ENCODE measurements at regions not wholly inside any gene's neighbourhood (a gene's known extent, or its start where the extent isn't known, plus 50 kb on each side); places are given as distances from the start of the nearest gene placed in this dataset.

DNA sequence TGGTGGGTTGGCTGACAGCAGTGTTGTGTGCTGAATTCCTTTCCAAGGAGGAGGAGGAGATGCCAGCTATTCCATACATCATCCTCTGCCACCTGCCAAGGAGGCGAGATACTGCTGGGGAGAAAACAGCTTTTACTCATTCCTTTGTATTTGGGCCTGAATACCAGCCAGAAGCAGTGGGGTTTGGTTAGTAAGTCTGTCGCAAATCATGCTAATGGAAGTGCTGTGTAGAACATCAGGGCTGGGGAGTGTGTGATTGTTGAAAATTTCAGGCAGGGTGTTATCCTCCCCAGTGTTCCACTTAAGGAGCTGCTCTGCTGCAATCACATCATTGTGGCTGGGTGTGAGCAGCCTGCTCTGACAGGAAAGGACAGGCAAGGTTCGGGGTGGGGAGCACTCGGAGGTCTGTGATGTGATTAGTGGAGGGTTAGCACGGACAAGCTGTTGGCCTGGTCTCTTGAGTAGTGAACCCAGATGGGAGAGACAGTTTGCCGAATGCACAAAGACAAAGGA lies 128.2 kb upstream of the DLX2 start:
- no peak for DNase-seq (ENCODE audit: low read depth in 2 of 2)

DNA sequence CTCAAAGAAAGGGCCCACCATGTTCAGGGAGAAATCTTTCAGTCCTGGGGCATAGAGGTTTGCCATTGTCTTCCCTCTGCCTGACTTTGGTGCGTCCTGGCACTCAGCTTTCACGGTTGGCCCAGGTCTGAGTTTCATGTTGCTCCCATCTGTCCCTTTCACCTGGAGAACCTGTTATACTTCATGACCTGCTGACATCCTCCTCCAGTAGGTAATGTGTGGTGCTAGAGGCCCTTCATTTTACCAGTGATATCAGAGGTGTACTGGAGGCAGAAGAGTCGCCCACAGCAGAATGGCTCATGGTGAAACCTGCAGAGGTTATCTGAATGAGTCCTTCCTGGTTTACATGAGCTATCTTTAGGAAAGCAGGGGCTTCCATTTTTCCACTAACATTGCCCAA lies 128.8 kb upstream of the DLX2 start:
- DNase-seq (ENCODE audit: low read depth in 2 of 2), result no peak

DNA sequence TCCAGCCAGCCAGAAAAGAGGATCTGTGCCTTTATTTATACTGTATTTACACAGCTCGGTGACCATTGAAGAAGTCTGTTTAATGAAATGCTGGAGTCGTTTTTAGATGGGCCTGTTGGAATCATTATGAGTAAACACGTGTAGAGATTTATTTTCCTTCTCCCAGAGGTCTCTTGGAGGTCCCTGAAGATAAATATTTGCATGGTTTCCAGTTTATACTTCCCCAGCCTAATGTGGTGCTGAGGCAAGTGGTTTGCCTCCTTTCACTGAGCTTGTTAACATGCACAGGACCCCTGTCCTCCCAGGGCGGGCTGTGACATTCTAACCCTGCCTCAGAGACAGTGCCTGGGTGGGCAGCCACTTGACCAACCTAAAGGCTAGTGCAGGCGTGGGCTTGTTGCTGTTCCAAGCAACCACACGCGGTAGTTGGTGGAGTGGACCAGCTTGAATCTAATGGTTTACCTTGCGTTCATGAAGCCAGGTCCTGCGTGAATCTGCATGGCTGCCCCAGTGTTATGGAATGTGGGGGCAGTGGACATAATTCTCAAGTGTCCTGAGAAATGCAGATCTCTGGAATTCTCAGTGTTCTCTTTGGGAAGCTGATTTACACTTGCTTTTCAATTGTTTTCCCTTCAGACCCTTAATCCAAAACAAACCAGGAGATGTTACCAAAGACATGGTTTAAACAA lies 130.2 kb upstream of the DLX2 start:
- no peak for DNase-seq (ENCODE audit: low read depth in 2 of 2)

DNA sequence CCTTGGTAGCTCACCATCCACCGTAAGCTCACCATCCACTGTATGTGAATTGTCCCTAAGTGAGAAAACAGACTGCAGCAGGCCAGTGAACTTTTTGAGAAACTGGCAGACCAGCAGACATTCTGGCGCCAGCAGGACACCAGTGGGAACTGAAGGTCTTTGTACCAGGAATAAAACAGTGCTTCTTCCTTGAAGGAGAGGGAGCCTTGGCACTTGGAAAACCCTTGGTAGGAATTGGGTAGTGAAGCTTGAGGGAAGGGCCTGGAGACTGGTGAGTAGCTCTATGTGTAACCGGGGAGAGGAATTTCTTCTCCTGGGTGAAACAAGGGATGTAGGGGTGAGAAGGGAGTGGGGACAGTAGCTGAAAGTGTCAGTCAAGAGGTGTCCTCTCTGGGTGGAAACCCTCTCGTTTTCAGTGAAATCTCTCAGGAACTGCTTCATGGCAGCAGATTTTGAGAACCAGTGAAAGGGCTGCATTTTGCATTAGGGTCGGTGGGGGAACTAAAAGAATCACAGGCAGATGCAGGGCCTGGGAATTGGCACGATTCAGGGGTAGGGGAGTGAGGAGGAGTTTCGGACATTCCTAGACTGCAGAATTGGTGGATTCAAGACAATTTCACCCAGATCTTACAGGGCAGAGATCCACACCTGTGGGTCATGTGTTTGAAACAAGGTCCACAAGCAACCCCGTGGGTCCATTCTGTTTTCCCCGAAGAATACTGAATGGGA lies 131.5 kb upstream of the DLX2 start:
- no peak for DNase-seq (ENCODE audit: low read depth in 2 of 2)

DNA sequence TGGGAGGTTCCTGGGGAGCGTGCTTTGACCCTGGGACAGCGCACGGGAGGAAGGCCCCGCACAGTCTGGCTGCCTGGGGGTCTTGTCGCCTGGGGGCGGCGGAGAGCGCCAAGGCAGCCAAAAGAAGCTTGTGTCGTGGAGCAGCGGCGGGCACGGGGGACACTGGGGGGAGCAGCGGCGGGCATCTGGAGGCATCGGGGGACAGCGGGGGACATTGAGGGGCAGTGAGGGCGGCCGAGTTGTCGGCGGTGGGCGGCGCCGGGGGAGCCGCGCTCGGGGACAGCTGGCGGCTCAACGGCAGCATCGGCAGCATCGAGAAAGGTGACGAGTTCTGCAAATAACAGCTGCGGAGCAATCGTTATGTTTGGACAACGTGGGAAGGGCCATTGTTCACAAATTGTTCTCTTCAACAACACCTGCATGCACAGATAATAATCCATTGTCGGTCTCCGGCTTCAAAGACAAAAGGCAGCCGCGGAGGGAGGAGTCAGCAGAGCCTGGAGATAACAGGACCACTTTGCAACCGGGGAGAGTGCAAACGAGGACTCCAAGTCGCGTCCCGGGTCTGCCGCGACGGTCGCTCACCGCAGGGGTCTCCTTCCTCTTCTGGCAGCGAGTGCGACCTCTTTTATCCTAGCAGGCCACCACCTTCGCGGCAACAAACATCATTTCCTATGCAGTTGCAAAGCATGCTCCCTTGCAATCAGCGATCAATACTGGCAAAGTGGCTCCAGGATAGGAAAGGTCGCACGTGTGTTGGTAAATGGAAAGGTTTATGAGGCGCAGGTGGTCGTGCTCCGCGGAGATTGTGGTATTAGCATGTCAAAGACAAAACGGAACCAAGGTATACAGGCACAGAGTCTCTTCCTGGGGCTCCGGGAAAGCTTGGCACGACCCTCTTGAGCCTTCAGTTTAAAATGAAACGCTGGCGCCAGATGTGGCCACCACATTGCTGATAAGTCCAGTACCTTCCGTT lies 132.3 kb upstream of the DLX2 start:
- DNase-seq (ENCODE audit: low read depth in 2 of 2), result no peak

DNA sequence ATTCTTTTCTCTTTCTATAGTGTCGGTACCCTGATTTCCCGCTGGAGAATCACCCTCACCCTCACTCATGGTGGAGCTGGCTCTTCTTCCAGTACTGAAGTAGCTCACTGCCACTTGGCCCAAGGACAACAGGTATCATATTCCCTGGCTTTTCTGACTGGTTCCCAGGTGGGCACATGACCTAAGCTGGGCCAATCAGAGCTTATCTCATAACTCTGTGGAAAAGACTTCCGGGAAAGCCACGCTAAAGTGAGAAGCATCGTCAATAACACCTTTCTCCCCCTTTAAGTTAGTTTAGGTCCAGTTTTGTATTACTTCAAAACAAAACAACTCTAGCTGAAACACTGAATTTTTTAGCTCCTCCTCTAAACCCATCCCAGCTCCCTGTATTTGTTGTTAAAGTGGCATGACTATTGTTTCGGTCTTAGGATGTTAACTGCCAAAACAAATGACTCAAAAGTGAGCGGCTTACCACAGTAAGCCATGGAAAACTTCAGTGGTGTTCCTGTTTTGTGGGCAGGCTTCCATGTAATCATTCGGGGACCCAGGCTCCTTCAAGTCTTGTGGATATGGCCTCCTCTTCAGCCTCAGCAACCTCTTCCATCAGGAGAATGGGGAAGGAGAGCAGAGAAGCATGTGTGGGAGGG lies 137.4 kb upstream of the DLX2 start:
- DNase-seq (ENCODE audit: low read depth in 2 of 2), result no peak

DNA sequence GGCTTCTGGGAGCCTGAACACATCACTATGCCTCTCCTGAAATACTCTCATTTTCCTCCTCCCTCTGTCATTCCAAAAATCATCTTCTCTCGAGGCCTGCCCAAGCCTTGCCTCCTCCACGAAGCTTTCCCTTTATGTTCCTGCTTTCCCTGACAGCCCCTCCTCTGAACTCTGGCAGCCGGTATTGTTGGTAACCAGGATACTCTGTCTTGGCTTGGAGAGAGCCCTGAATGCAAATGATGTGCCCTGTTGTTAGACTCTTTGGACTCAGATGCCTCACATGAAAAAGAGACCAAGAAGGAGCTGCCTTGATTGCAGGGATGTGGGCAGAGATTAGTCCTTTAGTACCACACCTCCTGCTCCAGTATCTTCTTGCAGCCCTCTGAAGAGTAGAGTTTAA lies 138.5 kb upstream of the DLX2 start:
- no peak for DNase-seq (ENCODE audit: low read depth in 2 of 2)

DNA sequence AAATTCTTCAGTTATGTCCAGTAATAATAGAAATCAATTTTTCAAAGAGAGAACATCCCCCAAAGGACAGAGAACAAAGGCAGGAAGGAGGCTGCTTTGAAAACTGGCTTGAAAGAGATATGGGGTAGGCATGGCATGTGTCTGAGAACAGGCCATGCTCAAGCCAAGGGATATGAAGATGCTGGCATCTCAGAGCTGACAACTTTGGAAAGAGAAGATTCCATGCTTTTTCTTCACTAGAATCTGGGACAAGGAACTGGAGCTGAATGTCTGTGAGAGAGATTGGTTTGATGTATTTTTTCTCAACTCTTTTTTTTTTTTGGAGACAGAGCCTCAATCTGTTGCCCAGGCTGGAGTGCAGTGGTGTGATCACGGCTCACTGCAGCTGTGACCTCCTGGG lies 139.8 kb upstream of the DLX2 start:
- DNase-seq (ENCODE audit: low read depth in 2 of 2), result no peak

DNA sequence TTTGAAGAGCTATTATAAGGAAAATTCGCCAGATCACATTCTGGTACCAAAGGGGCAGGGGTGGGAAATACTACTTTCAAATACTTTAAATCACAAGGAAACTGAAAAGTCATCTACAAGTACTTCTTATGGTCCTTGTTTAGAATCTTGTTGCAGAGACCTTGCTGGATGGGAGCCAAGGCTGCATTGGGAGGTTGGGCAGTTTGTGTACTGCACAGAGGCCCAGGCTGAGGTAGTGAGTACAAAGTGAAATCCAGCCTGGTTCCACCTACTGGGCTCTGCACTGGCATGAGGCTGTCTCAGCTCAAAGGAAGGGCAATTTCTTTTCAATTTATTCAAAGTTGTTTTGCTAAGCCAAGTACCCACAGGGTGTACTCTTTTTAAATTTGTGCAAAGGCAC lies 140.3 kb upstream of the DLX2 start:
- no peak for DNase-seq (ENCODE audit: low read depth in 2 of 2)

DNA sequence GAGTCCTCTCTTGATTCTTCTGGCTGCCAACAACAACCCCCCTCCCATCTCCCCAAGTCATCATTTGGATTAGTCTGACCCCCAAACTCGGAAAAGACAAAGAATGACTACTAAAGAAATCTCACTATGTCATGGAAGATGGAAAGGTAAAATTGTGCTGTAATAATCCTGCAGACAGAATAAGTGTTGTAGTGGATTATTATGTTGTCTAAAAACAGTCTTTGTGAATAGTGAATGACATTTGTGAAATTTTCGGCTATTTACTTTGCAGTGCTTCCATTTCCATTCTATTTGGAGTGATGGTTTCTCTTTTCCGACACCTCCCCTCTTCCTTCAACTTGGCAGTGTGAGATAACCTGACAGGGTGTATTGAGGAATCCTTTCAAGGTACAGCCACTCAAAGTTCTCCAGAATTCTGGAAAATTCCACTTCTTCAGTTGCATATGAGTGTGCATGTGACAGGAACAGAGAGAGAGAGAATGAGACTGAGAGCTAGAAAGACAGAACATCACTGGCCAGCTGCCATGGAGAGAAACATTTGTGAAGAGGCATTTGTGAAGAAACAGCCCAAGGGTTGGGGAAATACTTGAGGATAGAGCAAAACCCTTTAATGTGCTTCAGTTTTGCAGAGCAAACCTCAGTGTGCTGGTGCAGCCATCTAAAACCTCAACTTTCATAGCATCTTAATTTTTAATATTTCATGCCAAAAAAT lies 141.9 kb upstream of the DLX2 start:
- no peak for DNase-seq (ENCODE audit: low read depth in 2 of 2)

DNA sequence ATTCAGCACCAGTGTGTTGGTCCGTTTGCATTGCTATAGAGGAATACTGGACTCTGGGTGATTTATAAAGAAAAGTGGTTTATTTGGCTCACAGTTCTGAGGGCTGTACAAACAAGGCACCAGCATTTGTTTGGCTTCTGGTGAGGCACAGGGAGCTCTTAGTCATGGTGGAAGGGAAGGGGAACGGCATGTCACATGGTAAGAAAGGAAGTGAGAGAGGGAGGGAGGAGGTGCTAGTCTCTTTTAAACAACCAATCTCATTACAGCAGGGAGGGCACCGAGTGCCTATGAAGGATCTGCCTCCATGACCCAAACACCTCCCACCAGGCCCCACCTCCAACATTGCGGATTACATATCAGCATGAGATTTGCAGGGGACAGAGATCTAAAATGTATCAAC lies 143.9 kb upstream of the DLX2 start:
- DNase-seq (ENCODE audit: low read depth in 2 of 2), result no peak

DNA sequence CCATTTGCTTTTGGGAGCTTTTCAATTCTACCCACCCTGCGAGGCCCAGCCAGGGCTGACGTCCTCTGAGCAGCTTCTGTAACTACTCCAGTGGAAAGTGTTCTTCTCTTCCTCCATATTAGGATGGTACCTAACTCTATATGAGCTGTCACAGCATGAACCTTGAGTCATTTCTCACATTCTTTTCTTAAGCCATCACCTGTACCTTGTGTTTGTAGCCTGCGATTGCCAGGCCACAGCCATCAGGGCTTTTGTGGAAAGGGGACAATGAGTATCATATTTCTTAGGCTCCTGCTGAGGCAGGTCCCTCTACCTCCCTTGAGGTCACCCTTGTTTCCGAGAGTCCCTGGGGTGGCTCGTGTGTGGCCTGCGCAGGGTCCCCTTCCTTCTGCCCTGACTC lies 144.5 kb upstream of the DLX2 start:
- DNase-seq (ENCODE audit: low read depth in 2 of 2), result no peak

DNA sequence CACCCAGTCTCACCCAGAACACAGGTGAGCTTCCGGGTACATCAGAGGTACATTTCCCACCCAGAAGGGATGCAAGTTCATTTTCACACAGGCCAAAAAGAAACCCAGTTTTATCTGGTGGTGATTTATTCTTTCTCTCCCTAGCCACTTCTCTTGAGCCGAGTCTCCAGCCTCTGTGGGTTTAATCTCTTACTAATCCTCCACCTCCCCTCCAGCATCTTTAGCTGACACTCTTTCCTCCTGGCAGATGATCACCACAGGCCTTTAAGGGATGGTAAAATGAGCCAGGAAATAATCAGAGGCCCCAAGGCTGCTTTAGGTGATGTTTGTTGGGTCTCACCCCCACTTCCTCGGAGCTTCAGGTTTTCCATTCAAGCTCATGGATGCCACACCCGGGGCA lies 145.7 kb upstream of the DLX2 start:
- DNase-seq (ENCODE audit: low read depth in 2 of 2), result no peak

DNA sequence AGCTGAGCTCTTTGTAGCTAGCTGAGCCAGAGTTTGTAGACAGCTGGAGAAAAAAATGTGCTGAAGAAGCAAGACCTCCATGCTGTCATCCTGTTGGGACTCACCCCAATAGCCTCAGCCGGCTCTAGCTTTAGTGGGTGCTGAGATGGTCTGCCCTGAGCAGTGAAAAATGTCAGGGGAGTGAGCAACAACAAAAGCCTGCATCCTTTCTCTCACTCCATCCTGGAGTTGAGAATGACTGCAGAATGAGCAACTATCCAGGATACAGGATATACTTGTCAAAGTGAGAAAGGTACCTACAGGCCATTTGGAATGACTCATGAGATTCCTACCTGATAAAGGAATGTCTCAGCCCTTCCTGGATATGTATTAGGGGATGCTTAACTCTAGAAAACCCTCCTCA lies 146.1 kb upstream of the DLX2 start:
- no peak for DNase-seq (ENCODE audit: low read depth in 2 of 2)

DNA sequence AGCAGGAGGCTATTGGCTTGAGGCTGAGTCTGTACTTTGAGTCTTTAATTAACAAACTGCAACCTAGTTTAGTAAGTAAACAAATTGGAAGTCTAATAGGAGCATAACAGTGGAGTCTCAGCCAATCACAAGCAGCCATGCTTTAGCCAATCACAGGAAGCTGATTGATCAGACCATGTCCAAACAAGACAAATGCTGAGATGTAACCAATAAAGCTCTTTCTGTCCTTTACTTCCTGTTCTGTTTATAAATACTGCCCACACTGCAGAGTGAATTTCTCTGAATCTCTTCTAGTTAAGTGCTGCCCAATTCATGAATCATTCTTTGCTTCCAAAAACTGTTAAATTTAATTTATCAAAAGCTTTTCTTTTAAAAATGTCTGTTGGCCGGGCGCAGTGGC lies 146.6 kb upstream of the DLX2 start:
- DNase-seq (ENCODE audit: low read depth in 2 of 2), result no peak

DNA sequence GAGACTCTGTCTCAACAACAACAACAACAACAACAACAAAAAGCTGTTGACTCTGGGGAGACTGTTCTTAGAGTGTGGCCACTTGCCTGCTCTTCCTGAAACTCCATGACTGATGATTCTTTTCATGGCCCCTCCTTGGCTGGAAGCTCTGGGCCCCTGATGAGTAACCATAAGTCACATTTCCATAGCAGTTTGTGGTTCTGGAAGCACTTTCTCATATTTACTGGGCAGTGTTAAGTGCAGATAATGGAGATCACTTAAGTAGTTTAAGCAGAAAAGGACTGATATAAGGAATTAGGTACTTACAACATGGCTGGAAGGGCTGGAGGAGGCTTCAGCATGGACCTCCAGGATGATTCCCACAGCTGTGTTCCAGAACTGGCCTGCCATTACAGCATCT lies 147.3 kb upstream of the DLX2 start:
- no peak for DNase-seq (ENCODE audit: low read depth in 2 of 2)

DNA sequence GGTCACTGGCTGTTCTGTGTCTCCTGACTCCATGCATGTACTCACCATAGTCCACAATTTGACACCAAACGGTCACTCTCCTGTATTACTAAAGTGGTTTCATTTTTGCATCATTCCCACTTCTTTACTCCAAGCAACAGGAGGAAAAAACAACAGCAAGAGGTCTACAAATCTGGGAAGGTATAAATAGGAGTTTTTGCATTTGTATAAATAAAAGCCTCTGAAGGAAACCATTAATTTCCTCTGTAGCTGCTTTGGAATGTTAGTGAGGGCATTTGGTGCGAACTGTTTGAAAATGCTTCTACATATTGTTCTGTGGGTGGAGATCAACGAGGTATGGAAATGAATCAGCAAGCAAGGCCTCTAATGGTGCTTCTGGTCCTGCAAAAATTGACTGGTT lies 148.5 kb upstream of the DLX2 start:
- DNase-seq (ENCODE audit: low read depth in 2 of 2), result no peak

DNA sequence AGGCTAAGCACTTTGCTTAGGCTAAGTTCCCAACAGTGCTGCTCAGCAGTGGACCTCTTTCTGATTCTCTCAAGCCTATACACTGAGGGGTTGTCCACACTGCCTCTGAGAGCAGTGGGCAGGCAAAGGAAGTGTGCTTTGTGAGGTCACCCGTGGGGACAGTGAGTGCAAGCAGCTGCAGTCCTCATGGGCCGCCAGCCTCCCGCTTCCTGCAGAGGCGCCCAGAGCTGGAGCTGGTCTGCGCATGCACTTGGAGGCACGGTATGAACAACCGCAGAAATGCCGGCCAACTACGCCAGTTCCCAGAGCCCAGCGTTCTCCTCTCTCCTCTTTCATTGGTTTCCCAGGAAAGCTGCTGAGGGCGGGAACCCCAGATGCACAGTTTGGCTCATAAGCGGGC lies 149.5 kb upstream of the DLX2 start:
- DNase-seq (ENCODE audit: low read depth in 2 of 2), result no peak

DNA sequence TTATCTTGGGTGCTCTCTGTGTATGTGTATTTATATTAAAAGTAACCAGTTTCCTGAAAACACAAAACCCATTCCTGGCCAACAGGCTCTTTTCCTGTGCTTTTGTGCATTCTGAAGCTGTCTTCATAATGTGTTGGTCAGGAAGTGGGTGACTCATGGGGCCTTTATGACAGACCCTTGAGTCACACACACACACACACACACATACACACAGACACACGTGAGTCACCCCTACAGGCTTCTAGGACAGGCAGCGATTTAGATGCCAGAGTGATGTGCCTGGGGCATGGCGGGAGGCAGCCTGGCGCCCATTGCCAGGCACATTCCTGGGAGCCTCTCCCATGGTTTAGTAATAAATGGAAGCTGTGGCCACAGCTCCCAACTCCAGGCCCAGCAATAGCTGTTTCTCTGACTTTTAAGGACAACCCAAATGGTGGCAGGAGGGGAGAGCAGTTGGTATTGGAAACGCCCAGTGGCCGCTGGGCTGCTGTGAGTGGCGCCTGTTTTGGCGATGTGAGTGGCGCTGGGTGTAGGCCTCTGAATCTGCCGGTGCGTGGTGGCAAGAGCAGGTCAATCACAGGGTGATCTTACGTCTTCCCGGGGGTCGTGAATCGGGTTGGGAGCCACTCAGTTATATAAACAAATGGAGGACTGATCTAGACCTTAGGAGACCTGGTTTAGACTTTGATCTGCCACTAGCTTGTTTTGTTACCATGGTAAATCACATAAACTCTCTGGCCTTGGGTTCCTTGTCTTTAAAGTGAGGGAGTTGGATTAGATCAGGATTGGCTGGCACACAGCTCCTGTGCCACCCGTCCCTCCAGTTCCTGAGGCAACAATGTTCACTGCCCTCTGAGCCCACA lies 150.7 kb upstream of the DLX2 start:
- DNase-seq (ENCODE audit: low read depth in 2 of 2), result peak; percentile 45 to 67

DNA sequence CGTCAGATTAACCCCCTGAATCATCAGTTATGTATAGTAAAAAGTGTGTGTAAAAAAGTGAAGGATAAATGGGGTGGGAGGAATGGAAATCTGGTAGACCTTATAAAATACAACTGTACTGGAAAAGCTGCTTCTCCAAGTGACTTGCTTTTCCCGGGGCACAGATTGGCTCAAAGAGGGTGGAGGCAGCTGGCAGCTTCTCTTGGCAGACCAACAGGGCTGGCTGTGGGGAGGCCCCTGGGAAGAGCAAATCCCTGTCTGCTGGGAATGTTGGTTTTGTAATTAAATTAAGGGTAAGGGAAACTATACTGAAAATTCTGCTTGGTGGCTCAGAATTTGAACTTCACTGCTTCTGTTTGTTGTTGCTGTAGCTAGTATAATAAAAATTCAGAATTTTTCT lies 154.2 kb upstream of the DLX2 start:
- no peak for DNase-seq (ENCODE audit: low read depth in 2 of 2)

Data from activated CD4-positive, alpha-beta T cell treated with anti-CD3 and anti-CD28 coated beads for 24 hours (primary cell).